HCT116 (cell line): ENCODE measurements at regions not wholly inside any gene's neighbourhood (a gene's known extent, or its start where the extent isn't known, plus 50 kb on each side); places are given as distances from the start of the nearest gene placed in this dataset.

Experiments
- CEBPB ChIP-seq: IDR thresholded peaks from 2 replicates; pipeline ENCODE4 v1.6.1; 2012; ENCODE audit warnings: low read depth
- CTCF ChIP-seq, 3 experiments: fragments of 200-600 bp in 1 of 3; sonication (generic) in 1 of 3; IDR thresholded peaks in 2 of 3; conservative IDR thresholded peaks in 1 of 3; 2 replicates each; pipeline ENCODE4 v1.5.1; 2012 to 2017; ENCODE audit warnings: low read depth in 2 of 3, low read length in 2 of 3, antibody characterized with exemption in 1 of 3, borderline replicate concordance in 1 of 3, control low read depth in 1 of 3, mild to moderate bottlenecking in 1 of 3, mixed read lengths in 1 of 3, mixed run types in 1 of 3, moderate library complexity in 1 of 3; ENCODE audit not compliant: insufficient read depth in 1 of 3
- EGR1 ChIP-seq: IDR thresholded peaks from 2 replicates; pipeline ENCODE4 v1.6.1; 2012; ENCODE audit warnings: low read depth
- POLR2A ChIP-seq: IDR thresholded peaks from 2 replicates; pipeline ENCODE4 v1.7.0; 2011; ENCODE audit warnings: borderline replicate concordance; ENCODE audit not compliant: insufficient read depth, insufficient read length; ENCODE audit errors: extremely low read depth
- POLR2AphosphoS5 ChIP-seq: IDR thresholded peaks from 2 replicates; pipeline ENCODE4 v1.6.1; 2011; ENCODE audit warnings: mild to moderate bottlenecking, low read depth, low read length, moderate library complexity
- RAD21 ChIP-seq: IDR thresholded peaks from 2 replicates; pipeline ENCODE4 v1.6.1; 2012; ENCODE audit warnings: low read depth, mild to moderate bottlenecking
- REST ChIP-seq: IDR thresholded peaks from 2 replicates; pipeline ENCODE4 v1.6.1; 2012; ENCODE audit warnings: low read depth
- SP1 ChIP-seq: IDR thresholded peaks from 2 replicates; pipeline ENCODE4 v1.6.1; 2012; ENCODE audit warnings: low read depth
- YY1 ChIP-seq: IDR thresholded peaks from 2 replicates; pipeline ENCODE4 v1.6.1; 2011; ENCODE audit warnings: low read length, low read depth, moderate library complexity, mild to moderate bottlenecking; ENCODE audit not compliant: insufficient replicate concordance; ENCODE audit errors: extremely low read depth

GRCh38 chr4:62909238-62909637 is 1500.0 kb downstream of the TECRL start:
- no peak for TF ChIP-seq POLR2A
- no peak for TF ChIP-seq CTCF (IDR thresholded peaks at IDR 0.05 in 2 of 3, conservative IDR thresholded peaks at IDR 0.05 in 1 of 3; ENCODE audit: borderline replicate concordance in 1 of 3, insufficient read depth in 1 of 3, low read depth in 2 of 3, low read length in 2 of 3)
- TF ChIP-seq RAD21 = no peak
- no peak for TF ChIP-seq POLR2AphosphoS5
- TF ChIP-seq CEBPB = no peak
- TF ChIP-seq REST = no peak
- TF ChIP-seq SP1 = no peak
- no peak for TF ChIP-seq EGR1
- TF ChIP-seq YY1 = no peak
